Smooth muscle cell (in vitro differentiated cells): ENCODE measurements at regions not wholly inside any gene's neighbourhood (a gene's known extent, or its start where the extent isn't known, plus 50 kb on each side); places are given as distances from the start of the nearest gene placed in this dataset.

ENCODE experiments used
- DNase-seq: peaks from one replicate; lab custom pipeline; 2025; ENCODE audit not compliant: unreplicated experiment; lab: John Stamatoyannopoulos, UW
- H2AFZ ChIP-seq: fragments of 200-600 bp; sonication (generic); 2 replicates; pipeline ENCODE4 v1.6.0; 2016; ENCODE audit warnings: antibody characterized with exemption, low read depth, mild to moderate bottlenecking
- H3F3A ChIP-seq: fragments of 200-600 bp; sonication (generic); 2 replicates; pipeline ENCODE4 v1.6.0; 2017; ENCODE audit warnings: antibody characterized with exemption, low read depth
- H3K27ac ChIP-seq: fragments of 200-600 bp; sonication (generic); 2 replicates; pipeline ENCODE4 v1.5.1; 2016; ENCODE audit warnings: low read depth, mild to moderate bottlenecking
- H3K27me3 ChIP-seq: fragments of 200-600 bp; sonication (generic); 2 replicates; pipeline ENCODE4 v1.6.1; 2016; ENCODE audit warnings: low read depth, mild to moderate bottlenecking
- H3K36me3 ChIP-seq: fragments of 200-600 bp; sonication (generic); 2 replicates; pipeline ENCODE4 v1.5.1; 2016; ENCODE audit warnings: low read depth
- H3K4me1 ChIP-seq: fragments of 200-600 bp; sonication (generic); 2 replicates; pipeline ENCODE4 v1.5.1; 2016; ENCODE audit warnings: low read depth
- H3K4me2 ChIP-seq: fragments of 200-600 bp; sonication (generic); 2 replicates; pipeline ENCODE4 v1.6.0; 2016; ENCODE audit warnings: mild to moderate bottlenecking
- H3K4me3 ChIP-seq: fragments of 200-600 bp; sonication (generic); 2 replicates; pipeline ENCODE4 v1.5.1; 2016; ENCODE audit warnings: mild to moderate bottlenecking
- H3K79me2 ChIP-seq: fragments of 200-600 bp; sonication (generic); 2 replicates; pipeline ENCODE4 v1.6.0; 2016; ENCODE audit warnings: low read depth, mild to moderate bottlenecking
- H3K9ac ChIP-seq: fragments of 200-600 bp; sonication (generic); 2 replicates; pipeline ENCODE4 v1.6.0; 2016; ENCODE audit warnings: low read depth
- H3K9me3 ChIP-seq: fragments of 200-600 bp; sonication (generic); replicated peaks from 2 replicates; pipeline ENCODE4 v1.5.1; 2016; ENCODE audit warnings: low read depth
- H4K20me1 ChIP-seq: fragments of 200-600 bp; sonication (generic); 2 replicates; pipeline ENCODE4 v1.6.0; 2016; ENCODE audit warnings: low read depth
- WGBS: methylation state at CpG from one replicate; pipeline ENCODE4 v1.1.7; 2016; ENCODE audit warnings: low lambda C conversion rate; 5-methylcytosine and 5-hydroxymethylcytosine counted together
- TF ChIP-seq, protein P1 (sequence below): fragments of 200-600 bp; sonication (generic); IDR thresholded peaks from 2 replicates; pipeline ENCODE4 v1.5.1; 2017; ENCODE audit warnings: borderline replicate concordance, mild to moderate bottlenecking, antibody characterized with exemption; ENCODE audit not compliant: insufficient read depth, poor library complexity, severe bottlenecking

DNA sequence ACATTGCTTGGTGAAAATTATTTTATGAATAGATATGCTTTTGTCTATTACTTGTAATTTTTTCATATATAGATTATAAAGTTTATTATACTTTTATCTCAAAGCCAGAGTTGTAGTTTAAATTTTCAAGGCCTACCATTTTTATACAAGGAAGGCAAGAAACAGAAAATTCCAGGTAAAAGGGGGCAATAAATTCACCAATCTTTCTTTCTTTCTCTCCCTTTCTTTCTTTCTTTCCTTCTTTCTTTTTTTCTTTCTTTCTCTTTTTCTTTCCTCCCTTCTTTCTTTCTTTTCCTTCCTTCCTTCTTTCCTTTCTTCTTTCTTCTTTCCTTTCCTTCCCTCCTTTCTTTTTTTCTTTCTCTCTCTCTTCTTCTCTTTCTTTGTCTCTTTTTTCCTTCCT lies 529.4 kb downstream of the PCDH17 start:
- Histone ChIP-seq H3K9me3 (no peaks in the 10 kb centered on the region), H3K27ac (no peak overlapping the region), H4K20me1 (no peaks in the 10 kb centered on the region), H3K79me2 (no peaks in the 10 kb centered on the region), H3K4me3 (no peak overlapping the region), H3K4me1 (no peaks in the 10 kb centered on the region), H3K27me3 (no peaks in the 10 kb centered on the region), H2AFZ (no peak overlapping the region), H3F3A (no peaks in the 10 kb centered on the region), H3K36me3 (no peaks in the 10 kb centered on the region), H3K9ac (no peak overlapping the region), H3K4me2 (no peak overlapping the region)
- DNase-seq, result no peak
- TF ChIP-seq, protein P1, sequence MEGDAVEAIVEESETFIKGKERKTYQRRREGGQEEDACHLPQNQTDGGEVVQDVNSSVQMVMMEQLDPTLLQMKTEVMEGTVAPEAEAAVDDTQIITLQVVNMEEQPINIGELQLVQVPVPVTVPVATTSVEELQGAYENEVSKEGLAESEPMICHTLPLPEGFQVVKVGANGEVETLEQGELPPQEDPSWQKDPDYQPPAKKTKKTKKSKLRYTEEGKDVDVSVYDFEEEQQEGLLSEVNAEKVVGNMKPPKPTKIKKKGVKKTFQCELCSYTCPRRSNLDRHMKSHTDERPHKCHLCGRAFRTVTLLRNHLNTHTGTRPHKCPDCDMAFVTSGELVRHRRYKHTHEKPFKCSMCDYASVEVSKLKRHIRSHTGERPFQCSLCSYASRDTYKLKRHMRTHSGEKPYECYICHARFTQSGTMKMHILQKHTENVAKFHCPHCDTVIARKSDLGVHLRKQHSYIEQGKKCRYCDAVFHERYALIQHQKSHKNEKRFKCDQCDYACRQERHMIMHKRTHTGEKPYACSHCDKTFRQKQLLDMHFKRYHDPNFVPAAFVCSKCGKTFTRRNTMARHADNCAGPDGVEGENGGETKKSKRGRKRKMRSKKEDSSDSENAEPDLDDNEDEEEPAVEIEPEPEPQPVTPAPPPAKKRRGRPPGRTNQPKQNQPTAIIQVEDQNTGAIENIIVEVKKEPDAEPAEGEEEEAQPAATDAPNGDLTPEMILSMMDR, result no peak

DNA sequence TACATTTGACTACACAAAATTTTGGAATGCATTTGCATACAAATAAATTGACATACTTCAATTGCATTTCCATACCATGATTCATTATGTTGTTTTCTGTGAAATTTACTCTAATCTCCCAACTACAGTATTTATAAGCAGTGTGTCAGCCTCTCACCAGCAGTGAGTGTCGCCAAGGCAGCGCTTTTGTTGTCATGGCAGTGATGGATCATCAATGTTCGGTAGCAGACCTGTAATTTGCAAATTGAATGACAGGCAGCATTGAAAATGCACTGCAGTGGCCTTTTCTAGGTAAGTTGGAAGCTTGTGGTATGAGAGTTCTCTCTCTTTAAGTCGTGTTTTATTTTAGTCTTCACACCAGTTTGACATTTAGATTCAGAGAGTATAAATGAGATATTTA lies 534.1 kb downstream of the PCDH17 start:
- Histone ChIP-seq H3K36me3 (no peaks in the 10 kb centered on the region), H3K9ac (no peak overlapping the region), H3F3A (no peaks in the 10 kb centered on the region), H3K4me2 (no peak overlapping the region), H3K27me3 (no peaks in the 10 kb centered on the region), H3K9me3 (no peaks in the 10 kb centered on the region), H3K79me2 (no peaks in the 10 kb centered on the region), H3K4me3 (no peak overlapping the region), H4K20me1 (no peaks in the 10 kb centered on the region), H3K27ac (no peak overlapping the region), H3K4me1 (no peaks in the 10 kb centered on the region), H2AFZ (no peak overlapping the region)
- TF ChIP-seq, protein P1, result no peak
- DNase-seq, result no peak
- 64% methylated on average over 4 of the region's 4 CpGs for WGBS

DNA sequence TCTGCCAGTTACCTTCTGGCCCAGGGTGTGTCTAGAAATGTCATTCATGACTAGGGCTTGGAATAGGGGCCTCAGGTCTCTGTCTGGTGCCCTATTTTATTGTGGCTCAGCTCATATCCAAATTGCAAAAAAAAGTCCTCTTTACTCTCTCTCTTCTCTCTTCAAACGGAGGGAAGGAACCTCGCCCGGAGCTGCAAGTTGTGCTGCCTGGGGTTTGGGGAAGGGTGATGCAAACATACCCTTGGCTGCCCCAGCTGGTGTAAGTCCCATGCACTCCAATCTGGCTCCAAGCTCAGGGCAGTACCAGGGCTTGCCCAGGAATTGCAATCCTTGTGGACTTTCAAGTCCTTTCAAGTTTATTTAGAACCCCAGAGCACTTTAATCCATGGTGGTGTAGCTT lies 549.6 kb downstream of the PCDH17 start:
- no peak overlapping the region for H3K27ac ChIP-seq
- TF ChIP-seq, protein P1, result no peak
- no peaks in the 10 kb centered on the region for H3F3A ChIP-seq
- WGBS, result 87% methylated on average over 3 of the region's 3 CpGs
- no peaks in the 10 kb centered on the region for H4K20me1 ChIP-seq
- no peak overlapping the region for H3K4me3 ChIP-seq
- H3K4me2 ChIP-seq, result no peak overlapping the region
- no peak overlapping the region for H2AFZ ChIP-seq
- H3K36me3 ChIP-seq, result no peaks in the 10 kb centered on the region
- no peaks in the 10 kb centered on the region for H3K27me3 ChIP-seq
- no peaks in the 10 kb centered on the region for H3K9me3 ChIP-seq
- H3K9ac ChIP-seq, result no peak overlapping the region
- no peak for DNase-seq
- no peaks in the 10 kb centered on the region for H3K79me2 ChIP-seq
- no peaks in the 10 kb centered on the region for H3K4me1 ChIP-seq

DNA sequence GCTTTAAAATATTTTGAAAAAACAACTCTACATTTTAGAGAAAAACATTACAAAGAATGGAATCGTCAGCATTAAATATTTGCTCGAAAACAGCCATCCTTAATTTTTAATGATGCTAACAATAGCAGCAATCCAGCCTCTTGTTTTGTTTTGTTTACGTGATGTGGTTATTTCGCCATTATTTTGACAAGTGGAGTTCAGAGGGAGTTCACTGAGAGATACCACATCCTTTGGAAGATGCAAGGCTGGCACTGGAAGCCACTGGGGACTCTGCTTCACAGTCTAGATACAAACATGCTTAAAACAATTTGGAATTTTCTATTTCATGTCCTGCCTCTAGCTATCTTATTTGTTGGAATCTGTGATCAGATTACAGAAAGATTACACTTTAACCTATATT lies 556.3 kb downstream of the PCDH17 start:
- Histone ChIP-seq H3K79me2 (no peaks in the 10 kb centered on the region), H3K9me3 (no peaks in the 10 kb centered on the region), H4K20me1 (no peaks in the 10 kb centered on the region), H3K9ac (no peak overlapping the region), H3F3A (no peaks in the 10 kb centered on the region), H3K27me3 (no peaks in the 10 kb centered on the region), H3K36me3 (no peaks in the 10 kb centered on the region), H2AFZ (no peak overlapping the region), H3K4me2 (no peak overlapping the region), H3K27ac (no peak overlapping the region), H3K4me3 (no peak overlapping the region), H3K4me1 (no peaks in the 10 kb centered on the region)
- DNase-seq, result no peak
- WGBS, result 88% methylated on average over 4 of the region's 4 CpGs
- TF ChIP-seq, protein P1, result no peak
